ENCODE measurements at regions not wholly inside any gene's neighbourhood (a gene's known extent, or its start where the extent isn't known, plus 50 kb on each side); places are given as distances from the start of the nearest gene placed in this dataset.

DNA sequence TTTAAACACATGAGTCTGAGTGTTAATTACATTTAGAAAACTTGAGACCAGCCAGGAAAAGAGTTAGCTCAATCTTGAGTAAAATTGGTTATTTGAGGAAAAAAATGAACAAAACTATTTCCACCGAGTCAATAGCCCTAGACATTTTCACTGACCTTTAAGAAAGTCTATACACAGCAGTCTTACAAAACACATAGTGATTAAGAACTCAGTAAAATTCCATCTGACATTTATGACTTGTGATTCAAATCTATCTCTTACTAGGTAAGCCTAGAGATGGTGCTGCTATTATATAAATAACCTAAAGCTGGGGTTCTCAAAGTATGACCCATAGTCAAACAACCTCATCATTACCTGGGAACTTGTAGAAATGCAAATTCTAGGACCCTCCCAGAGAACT lies 109.1 kb upstream of the COL8A1 start:
- DNase-seq (no peak), ATAC-seq (ENCODE audit: low read depth in 2 of 2) (no peak)
- no peak overlapping the region for H3K4me3 Mint-ChIP-seq
- H3K9me3 Mint-ChIP-seq = peaks cover 0 to 13% (median 5%) of the 10 kb centered on the region in 7 donors
- H3K27ac Mint-ChIP-seq = no peak overlapping the region
- no peaks in the 10 kb centered on the region for H3K4me1 Mint-ChIP-seq
- H3K27me3 Mint-ChIP-seq = peaks cover 0 to 6% (median 0%) of the 10 kb centered on the region in 3 donors
- no peaks in the 10 kb centered on the region for H3K36me3 Mint-ChIP-seq

DNA sequence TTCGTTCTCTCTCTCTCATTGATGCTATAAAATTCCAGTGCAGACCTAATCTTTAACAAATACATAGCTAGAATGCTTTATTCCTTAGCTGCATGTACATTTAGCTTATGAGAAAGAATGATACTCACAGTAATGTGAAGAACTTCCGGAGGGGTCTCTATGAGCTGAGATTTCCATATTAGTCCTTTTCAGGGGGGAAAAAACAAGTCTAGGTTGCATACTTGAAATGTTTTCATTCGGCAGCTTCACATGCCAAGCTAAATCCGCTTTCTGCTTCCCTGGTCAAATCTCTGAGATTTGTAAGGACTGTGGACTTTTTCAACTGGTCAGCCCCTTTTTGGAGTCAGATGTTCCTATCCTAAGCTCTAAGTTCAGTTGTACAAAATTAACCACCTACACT lies 111.5 kb upstream of the COL8A1 start:
- Mint-ChIP-seq H3K9me3 (peaks cover 0 to 13% (median 5%) of the 10 kb centered on the region in 7 donors), H3K27ac (no peak overlapping the region), H3K36me3 (no peaks in the 10 kb centered on the region), H3K4me3 (no peak overlapping the region), H3K4me1 (no peaks in the 10 kb centered on the region), H3K27me3 (peaks cover 0 to 6% (median 0%) of the 10 kb centered on the region in 3 donors)
- DNase-seq (no peak), ATAC-seq (ENCODE audit: low read depth in 2 of 2) (no peak)

DNA sequence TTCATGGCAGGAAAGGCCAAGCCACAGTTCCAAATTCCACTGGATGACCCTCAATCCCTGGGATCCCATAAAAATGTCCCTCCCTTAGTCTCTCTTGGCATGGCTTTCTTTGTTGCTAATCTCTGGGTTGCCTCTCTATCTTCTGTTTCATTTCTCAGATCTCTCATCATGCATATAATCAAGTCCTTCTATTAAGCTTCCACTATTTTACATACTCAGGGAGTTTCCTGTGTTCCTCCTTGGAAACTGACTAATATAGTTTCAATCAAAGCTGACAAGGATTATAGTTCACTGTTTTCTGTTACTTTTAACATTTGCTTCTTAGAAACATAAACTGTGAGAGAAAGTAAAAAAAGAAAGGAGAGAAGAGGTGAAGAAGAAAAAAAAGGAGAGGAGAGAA lies 113.8 kb upstream of the COL8A1 start:
- Mint-ChIP-seq H3K36me3 (no peaks in the 10 kb centered on the region), H3K27me3 (peaks cover 0 to 6% (median 0%) of the 10 kb centered on the region in 3 donors), H3K4me1 (no peaks in the 10 kb centered on the region), H3K4me3 (no peak overlapping the region), H3K27ac (no peak overlapping the region), H3K9me3 (peaks cover 0 to 13% (median 5%) of the 10 kb centered on the region in 7 donors)
- ATAC-seq (ENCODE audit: low read depth in 2 of 2) (no peak), DNase-seq (no peak)

DNA sequence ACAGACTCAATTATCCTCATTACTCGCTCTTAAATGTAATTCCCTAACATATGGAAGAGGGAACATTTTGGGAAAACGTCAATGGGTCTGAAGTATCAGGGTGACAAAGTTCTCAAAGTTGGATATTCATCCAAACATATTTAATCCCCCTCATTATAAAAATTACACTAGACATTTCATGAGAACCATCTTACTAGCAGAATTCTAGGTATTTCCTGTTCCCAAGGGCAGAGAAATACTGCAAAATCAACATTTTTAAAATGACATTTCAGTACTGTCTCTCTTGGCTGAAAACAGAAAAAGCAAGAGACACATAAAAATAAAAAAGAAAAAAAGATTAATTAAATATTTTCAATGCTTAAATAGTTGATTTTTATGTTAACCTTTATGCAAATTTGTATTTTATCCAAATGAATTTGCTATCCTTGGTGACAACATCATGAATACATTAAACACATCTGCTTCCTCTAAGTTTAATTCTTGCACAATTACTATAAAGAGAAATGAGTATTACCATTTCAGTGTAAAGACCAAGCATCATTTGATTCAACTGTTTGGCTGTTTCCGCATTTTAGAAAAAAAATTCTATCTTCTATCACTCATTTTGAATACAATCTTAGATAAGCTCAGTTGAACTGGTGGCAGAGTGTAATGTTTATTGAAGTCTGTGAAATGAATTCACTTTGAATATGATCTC lies 114.8 kb upstream of the COL8A1 start:
- ATAC-seq (ENCODE audit: low read depth in 2 of 2) (no peak), DNase-seq (no peak)
- no peak overlapping the region for H3K27ac Mint-ChIP-seq
- H3K9me3 Mint-ChIP-seq = peaks cover 0 to 13% (median 5%) of the 10 kb centered on the region in 7 donors
- H3K4me1 Mint-ChIP-seq = no peaks in the 10 kb centered on the region
- no peaks in the 10 kb centered on the region for H3K36me3 Mint-ChIP-seq
- H3K4me3 Mint-ChIP-seq = no peak overlapping the region
- peaks cover 0 to 1% (median 0%) of the 10 kb centered on the region in 3 donors for H3K27me3 Mint-ChIP-seq

DNA sequence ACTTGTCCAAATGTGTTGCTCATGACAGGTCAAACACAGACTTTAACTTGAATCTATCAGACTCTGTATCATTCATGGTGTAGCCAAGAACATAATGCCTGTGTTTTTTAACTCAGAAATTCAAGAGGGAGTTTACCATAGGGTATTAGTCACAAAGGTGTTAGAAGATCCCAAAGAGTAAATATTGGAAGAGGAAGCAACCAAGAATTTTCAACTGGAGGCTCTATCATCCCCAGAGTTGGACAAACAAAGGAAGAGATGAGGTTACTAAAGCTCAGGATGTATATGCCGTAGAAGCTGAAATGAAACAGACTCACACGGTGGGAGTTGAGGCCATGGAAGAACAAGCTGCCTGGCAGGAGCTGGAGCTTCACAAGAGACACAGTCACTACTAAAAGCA lies 116.2 kb upstream of the COL8A1 start:
- H3K4me3 Mint-ChIP-seq = no peak overlapping the region
- DNase-seq = no peak
- H3K27ac Mint-ChIP-seq = no peak overlapping the region
- no peak for ATAC-seq (ENCODE audit: low read depth in 2 of 2)
- H3K9me3 Mint-ChIP-seq = peaks cover 0 to 13% (median 5%) of the 10 kb centered on the region in 7 donors
- no peaks in the 10 kb centered on the region for H3K27me3 Mint-ChIP-seq
- H3K36me3 Mint-ChIP-seq = no peaks in the 10 kb centered on the region
- no peaks in the 10 kb centered on the region for H3K4me1 Mint-ChIP-seq

DNA sequence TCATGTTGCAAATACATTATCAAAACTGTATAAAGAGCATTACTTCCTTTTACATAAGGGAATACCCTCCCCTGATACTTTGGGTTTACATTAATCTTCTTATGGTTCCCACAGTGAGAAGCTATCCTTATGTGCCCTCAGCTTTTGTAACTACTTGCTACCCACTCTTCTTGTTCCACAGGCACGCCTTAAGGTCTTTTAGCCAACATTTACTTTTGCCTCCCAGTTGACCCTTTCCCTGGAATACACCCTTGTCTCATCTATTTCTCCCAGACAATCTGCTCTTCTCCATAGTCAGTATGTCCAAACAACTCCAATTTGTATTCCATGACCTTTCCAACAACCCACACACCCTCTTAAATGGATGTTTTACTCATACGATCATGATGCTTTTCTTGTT lies 116.8 kb upstream of the COL8A1 start:
- Mint-ChIP-seq H3K27me3 (no peaks in the 10 kb centered on the region), H3K27ac (no peak overlapping the region)
- no peak for ATAC-seq (ENCODE audit: low read depth in 2 of 2)

DNA sequence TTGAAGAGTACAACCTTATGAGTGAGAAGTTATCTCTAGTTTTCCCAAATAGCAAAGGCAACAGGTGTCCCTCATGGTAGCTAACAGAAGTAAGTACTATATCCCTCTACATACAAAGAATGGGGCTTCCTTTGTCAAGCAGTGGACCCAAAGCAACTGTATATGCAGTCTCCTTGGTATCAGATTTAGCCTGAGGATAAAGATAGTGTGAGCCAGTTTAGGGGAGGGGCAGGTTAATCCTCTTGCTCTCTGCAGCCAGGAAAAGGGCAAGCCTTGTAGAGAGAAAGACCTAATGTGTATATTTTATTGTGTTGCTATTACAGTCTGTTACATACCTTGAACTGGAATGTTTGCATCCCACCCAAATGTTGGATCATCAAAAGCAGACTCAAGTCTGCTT lies 117.9 kb upstream of the COL8A1 start:
- H3K27me3 Mint-ChIP-seq = no peaks in the 10 kb centered on the region
- no peak for ATAC-seq (ENCODE audit: low read depth in 2 of 2)
- no peaks in the 10 kb centered on the region for H3K36me3 Mint-ChIP-seq
- H3K4me1 Mint-ChIP-seq = no peaks in the 10 kb centered on the region
- H3K4me3 Mint-ChIP-seq = no peak overlapping the region
- DNase-seq = no peak
- no peak overlapping the region for H3K27ac Mint-ChIP-seq
- H3K9me3 Mint-ChIP-seq = peaks cover 0 to 6% (median 2%) of the 10 kb centered on the region in 7 donors

More for the DNA sequence above, 116.8 kb upstream of the COL8A1 start:
- Mint-ChIP-seq H3K9me3 (peaks cover 0 to 13% (median 5%) of the 10 kb centered on the region in 7 donors), H3K4me1 (no peaks in the 10 kb centered on the region), H3K36me3 (no peaks in the 10 kb centered on the region), H3K4me3 (no peak overlapping the region)
- no peak for DNase-seq

DNA sequence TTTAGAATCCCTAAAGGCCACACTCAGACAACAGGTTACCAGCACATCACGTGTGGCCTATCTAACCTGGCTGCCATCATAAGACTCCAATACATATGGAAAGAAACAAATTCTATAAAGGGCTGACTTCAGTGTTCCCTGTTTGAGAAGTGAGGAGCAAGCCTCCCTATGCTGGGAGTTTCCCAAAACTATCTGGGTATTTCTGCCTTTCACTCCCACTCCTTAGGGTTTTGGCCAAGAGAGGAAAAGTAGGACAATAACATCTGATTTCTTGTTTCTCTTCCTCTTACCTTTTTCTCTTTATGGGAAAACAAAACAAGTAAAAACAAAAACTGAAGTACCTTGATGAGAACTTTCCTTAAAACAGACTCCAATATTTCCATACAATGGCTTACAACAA lies 121.5 kb upstream of the COL8A1 start:
- Mint-ChIP-seq H3K27me3 (no peaks in the 10 kb centered on the region), H3K9me3 (peaks cover 0 to 3% (median 0%) of the 10 kb centered on the region in 7 donors)

DNA sequence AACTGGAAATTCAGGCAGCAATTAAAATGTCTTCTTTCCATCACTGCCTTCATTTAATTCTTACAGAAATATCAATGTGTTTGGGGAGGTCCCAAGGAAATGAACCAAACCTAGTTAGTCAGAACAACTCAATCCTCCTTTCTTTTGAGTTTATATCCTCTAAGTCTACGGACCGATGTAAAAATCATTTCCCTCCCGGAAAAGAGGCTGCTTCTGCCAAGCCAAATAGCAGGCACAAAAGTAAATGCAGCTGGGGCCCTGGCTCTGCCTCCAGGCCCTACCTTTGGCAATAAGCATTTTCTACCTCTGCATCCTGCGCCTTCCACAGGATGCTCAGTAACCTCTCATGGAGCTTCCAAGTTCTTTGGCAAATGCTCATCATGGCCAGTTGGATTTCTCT lies 122.5 kb upstream of the COL8A1 start:
- no peak for DNase-seq
- H3K27me3 Mint-ChIP-seq = peaks cover 0 to 6% (median 0%) of the 10 kb centered on the region in 3 donors

More for the DNA sequence above, 121.5 kb upstream of the COL8A1 start:
- H3K36me3 Mint-ChIP-seq = no peaks in the 10 kb centered on the region
- H3K27ac Mint-ChIP-seq = no peak overlapping the region
- H3K4me3 Mint-ChIP-seq = no peak overlapping the region
- H3K4me1 Mint-ChIP-seq = no peaks in the 10 kb centered on the region
- DNase-seq (no peak), ATAC-seq (ENCODE audit: low read depth in 2 of 2) (no peak)

DNA sequence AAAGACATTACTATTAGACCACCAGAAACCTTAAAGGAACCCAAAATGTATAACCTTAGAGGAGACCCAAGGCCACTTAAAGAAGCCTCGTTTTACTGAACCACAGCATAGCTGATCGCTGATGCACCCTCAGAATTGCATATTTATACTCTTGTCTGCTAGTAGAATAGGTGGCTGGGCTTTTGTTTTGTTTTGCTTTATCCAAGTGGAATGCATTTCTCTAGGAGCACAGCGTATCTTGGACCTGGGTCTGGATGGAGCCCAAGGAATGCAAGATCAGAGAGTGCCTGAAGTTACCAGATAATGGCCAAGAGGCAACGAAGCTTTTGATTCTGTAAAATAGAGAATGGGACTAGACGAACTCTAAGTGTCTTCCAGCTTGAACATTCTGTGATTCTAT lies 129.2 kb upstream of the COL8A1 start:
- H3K27ac Mint-ChIP-seq = no peak overlapping the region
- ATAC-seq (ENCODE audit: low read depth in 2 of 2) = no peak

More for the DNA sequence above, 122.5 kb upstream of the COL8A1 start:
- Mint-ChIP-seq H3K27ac (no peak overlapping the region), H3K4me3 (no peak overlapping the region), H3K9me3 (peaks cover 0 to 3% (median 0%) of the 10 kb centered on the region in 7 donors), H3K4me1 (no peaks in the 10 kb centered on the region), H3K36me3 (no peaks in the 10 kb centered on the region)
- ATAC-seq (ENCODE audit: low read depth in 2 of 2) = no peak

DNA sequence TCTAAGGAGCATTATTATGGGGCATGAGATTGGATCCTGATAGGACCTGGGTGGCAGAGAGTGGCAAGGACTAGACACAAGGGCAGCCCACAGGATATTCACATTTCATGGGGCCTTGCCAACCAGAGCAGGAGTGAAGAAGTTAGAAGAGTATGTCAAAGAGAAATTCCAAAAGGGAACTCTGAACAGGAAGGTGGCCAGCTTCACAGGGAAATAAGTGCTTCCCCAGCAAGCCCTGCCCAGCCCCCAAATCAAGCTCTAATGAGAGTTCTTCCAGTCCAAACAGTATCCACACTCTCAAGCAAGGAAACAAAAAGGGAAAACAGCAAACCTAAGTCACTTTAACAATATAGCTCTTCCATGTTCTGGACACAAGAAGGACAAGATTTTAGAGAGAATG lies 130.2 kb upstream of the COL8A1 start:
- peaks cover 0 to 6% (median 0%) of the 10 kb centered on the region in 3 donors for H3K27me3 Mint-ChIP-seq
- no peaks in the 10 kb centered on the region for H3K36me3 Mint-ChIP-seq
- no peak for DNase-seq

More for the DNA sequence above, 129.2 kb upstream of the COL8A1 start:
- no peak for DNase-seq
- no peak overlapping the region for H3K4me3 Mint-ChIP-seq
- H3K9me3 Mint-ChIP-seq = peaks cover 0 to 3% (median 0%) of the 10 kb centered on the region in 7 donors
- H3K36me3 Mint-ChIP-seq = no peaks in the 10 kb centered on the region
- peaks cover 0 to 6% (median 0%) of the 10 kb centered on the region in 3 donors for H3K27me3 Mint-ChIP-seq
- no peaks in the 10 kb centered on the region for H3K4me1 Mint-ChIP-seq

DNA sequence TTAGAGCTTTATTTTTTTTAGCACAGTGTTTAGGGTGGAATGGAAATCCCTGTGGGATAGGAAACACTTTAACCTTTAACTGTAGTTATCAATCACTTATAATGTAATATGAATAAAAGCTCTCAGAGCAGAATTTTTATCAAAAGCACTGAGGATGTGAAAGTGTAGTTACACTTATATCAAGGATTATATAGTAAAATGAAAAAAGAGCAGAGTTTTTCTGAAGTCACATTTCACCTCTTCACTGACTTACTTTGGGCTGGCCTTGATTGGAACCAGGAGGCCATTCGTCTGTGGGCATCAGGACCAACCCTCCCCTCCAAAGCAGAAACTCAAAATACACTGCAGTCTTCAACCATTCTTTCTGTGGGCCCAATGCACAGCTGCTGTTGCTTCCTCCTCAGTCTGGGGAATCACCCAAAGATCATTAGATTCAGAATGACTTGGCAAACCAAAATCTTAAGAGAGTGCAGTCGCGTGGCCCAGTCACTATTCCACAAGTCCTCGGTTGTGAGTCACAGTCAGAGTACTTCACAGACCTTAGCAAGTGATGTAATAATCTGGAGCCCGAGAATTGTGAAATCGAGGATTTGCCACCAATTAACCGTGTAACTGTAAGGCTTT lies 132.6 kb upstream of the COL8A1 start:
- Mint-ChIP-seq H3K4me1 (no peaks in the 10 kb centered on the region), H3K36me3 (no peaks in the 10 kb centered on the region), H3K27me3 (no peaks in the 10 kb centered on the region), H3K9me3 (peaks cover 0 to 2% (median 0%) of the 10 kb centered on the region in 7 donors), H3K4me3 (no peak overlapping the region), H3K27ac (peak overlapping the region in 1 of 6 donors; percentile 41)
- ATAC-seq (ENCODE audit: low read depth in 2 of 2) = no peak
- no peak for DNase-seq

More for the DNA sequence above, 130.2 kb upstream of the COL8A1 start:
- no peak for ATAC-seq (ENCODE audit: low read depth in 2 of 2)
- no peak overlapping the region for H3K4me3 Mint-ChIP-seq
- H3K4me1 Mint-ChIP-seq = no peaks in the 10 kb centered on the region
- no peak overlapping the region for H3K27ac Mint-ChIP-seq
- H3K9me3 Mint-ChIP-seq = peaks cover 0 to 3% (median 0%) of the 10 kb centered on the region in 7 donors

DNA sequence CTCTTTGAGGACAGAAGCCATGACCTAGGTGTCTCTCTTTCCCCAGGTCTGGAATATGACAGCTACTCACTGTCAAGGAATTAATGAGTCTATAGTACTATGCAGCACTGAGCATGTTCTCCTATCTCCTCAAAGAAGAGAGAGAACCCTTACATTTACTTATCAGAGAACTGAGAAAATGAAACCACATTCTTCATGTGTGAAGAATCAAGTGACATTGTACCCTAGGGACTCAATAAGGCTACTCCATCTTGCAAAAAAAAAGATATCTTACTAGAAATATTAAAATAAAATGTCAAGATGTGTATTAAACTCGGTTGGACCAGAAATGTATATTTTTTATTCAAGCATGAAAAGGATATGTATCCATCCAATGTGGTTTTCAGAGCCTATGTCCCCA lies 133.2 kb upstream of the COL8A1 start:
- Mint-ChIP-seq H3K36me3 (no peaks in the 10 kb centered on the region), H3K27ac (no peak overlapping the region), H3K27me3 (no peaks in the 10 kb centered on the region), H3K4me1 (no peaks in the 10 kb centered on the region), H3K4me3 (no peak overlapping the region), H3K9me3 (peaks cover 0 to 2% (median 0%) of the 10 kb centered on the region in 7 donors)
- ATAC-seq (ENCODE audit: low read depth in 2 of 2) (no peak), DNase-seq (no peak)

DNA sequence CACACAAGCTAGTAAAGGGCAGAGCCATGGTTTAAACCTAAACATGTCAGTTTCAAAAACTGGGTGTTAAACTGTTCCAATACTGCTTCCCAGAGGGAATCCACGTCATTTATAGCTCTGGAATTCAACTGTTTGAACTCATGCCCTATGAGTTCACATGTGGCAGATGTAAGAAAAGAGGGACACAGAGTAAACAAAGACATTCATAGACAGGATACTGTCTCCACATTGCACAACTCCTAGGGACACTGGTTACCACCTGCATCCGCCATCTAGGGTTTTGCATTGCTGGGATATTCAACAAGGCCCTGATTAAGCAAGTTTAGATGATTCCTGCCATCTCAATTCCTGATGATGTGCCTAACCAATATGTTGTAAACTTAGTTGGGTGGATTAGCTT lies 134.1 kb upstream of the COL8A1 start:
- Mint-ChIP-seq H3K4me1 (no peaks in the 10 kb centered on the region), H3K27ac (no peak overlapping the region), H3K27me3 (no peaks in the 10 kb centered on the region), H3K9me3 (peaks cover 0 to 2% (median 0%) of the 10 kb centered on the region in 7 donors), H3K36me3 (no peaks in the 10 kb centered on the region), H3K4me3 (no peak overlapping the region)
- DNase-seq = no peak
- ATAC-seq (ENCODE audit: low read depth in 2 of 2) = no peak

Data from naive B cell (primary cell).